T1000 (cell line): ENCODE measurements at regions not wholly inside any gene's neighbourhood (a gene's known extent, or its start where the extent isn't known, plus 50 kb on each side); places are given as distances from the start of the nearest gene placed in this dataset.
"Not testable (repeated sequence)": the region's sequence is repeated elsewhere in the genome, so short reads cannot be mapped to it uniquely, and the experiment has no call there.

ENCODE experiments used
- DNase-seq: peaks from one replicate; lab custom pipeline; 2025; ENCODE audit warnings: mixed read lengths; lab: John Stamatoyannopoulos, UW

- no peak for DNase-seq
Observed at GRCh38 chr10:64846700-64847099, 1325.5 kb downstream of the REEP3 start.

DNA sequence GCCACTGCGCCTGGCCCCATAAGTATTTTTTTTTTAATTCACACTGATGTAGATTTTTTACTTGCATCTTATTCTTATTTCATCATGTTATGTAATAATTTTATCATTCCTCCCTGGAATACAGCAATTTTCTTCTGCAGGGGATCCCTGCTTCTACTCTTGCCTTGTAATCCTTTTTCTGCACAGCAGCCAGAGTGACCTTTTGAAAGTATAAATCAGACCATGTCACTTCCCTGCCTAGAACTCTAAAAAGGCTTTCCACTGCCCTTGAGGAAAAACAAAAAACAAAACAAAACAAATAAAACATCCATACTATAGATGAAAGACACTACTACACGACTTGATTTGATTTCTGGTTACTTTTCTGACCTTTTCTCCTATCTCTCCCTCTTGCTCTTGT is 1334.7 kb downstream of the REEP3 start:
- DNase-seq = no peak

DNA sequence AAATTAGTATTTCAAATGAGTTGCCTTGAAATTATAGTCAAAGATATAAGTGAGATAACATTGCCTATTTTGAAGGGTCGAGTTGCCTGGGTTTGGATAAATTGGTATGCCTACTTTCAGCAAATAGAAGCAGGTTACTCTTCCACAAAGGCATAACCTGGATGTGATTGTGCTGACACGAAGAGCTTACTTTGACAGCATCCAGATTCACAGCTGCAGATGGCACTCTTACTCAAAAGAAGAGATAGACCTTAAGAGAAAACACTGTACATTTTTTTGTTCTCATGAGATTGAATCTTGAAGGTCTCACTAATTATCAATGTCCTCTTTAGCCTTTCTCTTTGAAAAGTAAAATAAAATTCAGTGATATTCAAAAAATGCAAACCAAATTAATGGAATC is 1338.7 kb downstream of the REEP3 start:
- no peak for DNase-seq

DNA sequence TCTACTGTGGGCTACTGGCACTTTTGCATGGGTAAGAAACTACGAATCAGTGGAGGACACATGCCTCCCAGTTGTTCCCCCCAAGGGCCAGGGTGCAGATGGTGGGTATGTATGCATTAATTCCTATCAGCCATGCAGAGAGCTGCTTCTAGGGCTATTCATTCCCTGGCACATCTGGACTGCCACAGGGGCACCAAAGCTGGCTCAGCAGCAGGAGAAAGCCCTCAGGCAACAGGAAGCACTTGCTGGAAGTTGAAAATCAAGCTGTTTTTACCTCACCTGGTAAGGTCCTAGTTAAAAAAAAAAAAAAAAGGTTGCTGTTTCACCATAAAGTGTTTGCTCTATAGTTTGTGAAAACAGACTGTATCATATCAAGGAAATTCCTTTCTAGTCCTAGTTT is 1342.6 kb downstream of the REEP3 start:
- DNase-seq = no peak

- no peak for DNase-seq
Observed at GRCh38 chr10:64867501-64867962, 1346.3 kb downstream of the REEP3 start.

DNA sequence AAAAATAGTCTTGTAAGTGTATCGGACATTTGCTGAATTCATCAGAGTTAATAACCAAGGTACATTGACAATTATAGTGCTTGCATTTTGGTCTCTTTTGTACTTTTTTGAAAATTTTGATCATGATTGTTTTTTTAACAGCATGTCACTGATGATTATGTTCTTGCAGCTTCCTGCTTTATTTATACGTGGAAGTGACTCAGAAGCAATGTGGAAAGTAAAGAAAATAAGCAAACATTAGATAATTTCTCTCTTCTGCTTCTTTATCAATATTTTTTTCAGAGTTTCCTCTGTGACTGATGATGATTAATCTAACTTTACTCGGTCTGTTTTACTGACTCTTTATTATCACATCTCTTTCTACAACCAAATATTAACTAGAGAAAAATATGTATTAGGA is 1351.9 kb downstream of the REEP3 start:
- DNase-seq = no peak

- DNase-seq = peak; percentile 9
Observed at GRCh38 chr10:64873959-64874358, 1352.8 kb downstream of the REEP3 start.

DNA sequence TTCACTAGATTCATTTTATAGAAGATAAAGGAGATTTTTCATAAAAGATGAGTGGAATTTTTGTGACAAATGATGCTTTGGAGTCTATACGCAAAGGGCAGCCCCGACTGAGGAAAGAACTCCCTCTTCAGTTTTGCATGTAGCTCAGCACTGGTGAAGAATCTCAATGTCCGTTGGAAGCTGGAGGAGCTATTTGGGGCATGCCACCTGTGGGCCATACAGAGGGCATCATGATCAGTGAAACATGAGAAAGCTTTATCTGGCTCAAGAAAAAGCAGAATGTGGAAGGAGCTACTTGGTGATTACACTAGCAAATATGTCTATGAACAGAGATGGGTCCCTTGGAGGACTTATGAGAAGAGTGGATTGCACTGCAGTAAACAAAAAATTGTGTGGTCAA is 1359.3 kb downstream of the REEP3 start:
- DNase-seq = no peak

- no peak for DNase-seq
Observed at GRCh38 chr10:64881257-64881656, 1360.1 kb downstream of the REEP3 start.

DNA sequence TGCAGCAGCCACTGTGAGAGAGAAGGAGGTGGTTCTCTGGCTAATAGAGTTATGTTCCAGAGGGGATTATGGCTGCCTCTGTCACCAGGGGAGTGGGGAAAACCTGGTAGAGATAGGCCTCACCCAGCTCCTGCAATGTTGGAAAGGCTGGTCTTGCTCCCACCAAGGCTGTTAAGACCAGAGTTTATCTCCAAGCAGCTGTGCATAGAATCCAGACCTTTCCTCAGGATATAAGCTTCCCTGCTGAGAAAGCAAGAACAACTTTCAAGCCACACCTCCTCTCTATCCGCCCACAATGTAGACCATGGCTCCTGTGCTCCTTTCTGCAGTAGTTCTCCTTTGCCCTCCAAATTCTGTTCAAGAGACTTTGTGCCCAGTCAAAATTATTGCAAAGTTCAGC is 1375.4 kb downstream of the REEP3 start:
- no peak for DNase-seq

- DNase-seq = not testable (repeated sequence)
Observed at GRCh38 chr10:64906311-64906710, 1385.1 kb downstream of the REEP3 start.

- not testable (repeated sequence) for DNase-seq
Observed at GRCh38 chr10:64924306-64924705, 1403.1 kb downstream of the REEP3 start.

DNA sequence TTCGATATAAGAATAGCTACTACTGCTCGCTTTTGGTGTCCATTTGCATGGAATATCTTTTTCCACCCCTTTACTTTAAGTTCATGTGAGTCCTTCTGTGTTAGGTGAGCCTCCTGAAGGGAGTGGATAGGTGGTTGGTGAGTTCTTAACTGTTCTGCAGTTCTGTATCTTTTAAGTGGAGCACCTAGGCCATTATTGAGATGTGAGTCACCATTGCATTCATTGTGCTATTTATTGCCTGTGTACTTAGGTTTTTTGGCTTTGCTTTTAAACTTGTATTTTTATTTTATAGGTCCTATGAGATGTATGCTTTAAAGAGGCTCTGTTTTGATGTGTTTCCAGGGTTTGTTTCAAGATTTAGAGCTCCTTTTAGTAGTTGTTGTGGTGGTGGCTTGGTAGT is 1430.8 kb downstream of the REEP3 start:
- DNase-seq = no peak

DNA sequence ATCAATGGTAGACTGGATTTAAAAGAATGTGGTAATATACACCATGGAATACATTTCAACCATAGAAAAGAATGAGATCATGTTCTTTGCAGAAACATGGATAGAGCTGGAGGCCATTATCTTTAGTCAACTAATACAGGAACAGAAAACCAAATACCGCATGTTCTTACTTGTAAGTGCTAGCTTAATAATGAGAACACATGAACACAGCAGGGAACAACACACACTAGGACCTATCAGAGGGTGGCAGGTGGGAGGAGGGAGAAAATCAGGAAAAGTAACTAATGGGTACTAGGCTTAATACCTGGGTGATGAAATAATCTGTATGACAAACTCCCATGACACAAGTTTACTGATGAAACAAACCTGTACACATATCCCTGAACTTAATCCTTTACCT is 1435.2 kb downstream of the REEP3 start:
- no peak for DNase-seq

GRCh38 chr10:64959116-64959515 is 1437.9 kb downstream of the REEP3 start:
- DNase-seq = no peak

- no peak for DNase-seq
Observed at GRCh38 chr10:64959883-64960282, 1438.7 kb downstream of the REEP3 start.

- no peak for DNase-seq
Observed at GRCh38 chr10:64973391-64973790, 1452.2 kb downstream of the REEP3 start.

- DNase-seq = no peak
Observed at GRCh38 chr10:64976150-64976549, 1454.9 kb downstream of the REEP3 start.

GRCh38 chr10:64977915-64978314 is 1456.7 kb downstream of the REEP3 start:
- DNase-seq = no peak

DNA sequence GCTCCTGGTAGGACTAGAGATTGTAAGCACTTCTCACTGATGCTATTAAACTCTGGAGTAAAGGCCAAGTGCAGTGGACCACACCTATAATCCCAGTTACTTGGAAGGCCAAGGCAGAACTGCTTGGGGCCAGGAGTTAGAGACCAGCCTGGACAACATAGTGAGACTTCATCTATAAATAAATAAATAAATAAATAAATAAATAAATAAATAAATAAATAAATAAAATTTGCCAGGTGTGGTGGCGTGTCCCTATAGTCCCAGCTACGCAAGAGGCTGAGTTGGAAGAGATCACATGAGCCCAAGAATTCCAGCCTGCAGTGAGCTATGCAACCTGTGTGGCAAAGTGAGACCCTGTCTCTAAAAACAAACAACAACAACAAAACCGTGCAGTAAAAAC is 1475.7 kb downstream of the REEP3 start:
- no peak for DNase-seq

DNA sequence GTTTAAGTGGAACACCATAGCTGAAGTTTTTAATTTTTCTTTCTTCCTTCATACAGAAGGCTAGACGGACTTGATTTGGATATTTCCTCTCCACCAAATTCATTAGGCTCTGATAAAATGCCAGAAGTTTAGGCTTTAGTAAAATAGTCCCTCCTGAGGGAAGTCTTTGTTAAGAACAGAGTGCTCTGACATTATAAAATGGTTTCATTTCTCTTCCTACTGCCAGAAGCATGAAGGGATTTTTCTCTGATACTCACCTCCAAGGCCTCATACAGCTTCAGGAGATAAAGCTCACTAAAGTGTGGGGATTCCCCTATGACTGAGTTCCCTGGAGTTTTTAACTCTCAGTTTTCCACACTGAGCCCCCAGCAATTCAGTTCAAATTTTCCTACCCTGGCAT is 1489.6 kb downstream of the REEP3 start:
- no peak for DNase-seq

GRCh38 chr10:65017523-65017922 is 1496.3 kb downstream of the REEP3 start:
- DNase-seq = no peak

DNA sequence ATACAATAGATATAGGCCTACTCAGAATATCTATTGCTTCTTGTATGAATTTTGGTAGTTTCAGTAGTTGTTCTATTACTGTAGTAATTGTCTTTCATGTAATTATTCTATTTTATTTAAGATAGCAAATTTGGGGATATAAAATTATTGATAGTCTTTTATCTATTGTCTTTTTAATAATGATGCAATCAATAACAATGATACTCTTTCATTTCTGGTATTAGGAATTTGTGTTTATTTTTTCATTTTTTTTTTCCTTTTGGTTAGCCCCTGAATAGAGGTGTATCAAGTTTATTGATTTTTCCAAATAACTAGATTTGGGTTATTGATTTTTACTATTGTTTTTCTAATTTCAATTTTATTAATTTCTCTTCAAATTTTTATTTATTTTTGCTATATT is 1503.7 kb downstream of the REEP3 start:
- no peak for DNase-seq

DNA sequence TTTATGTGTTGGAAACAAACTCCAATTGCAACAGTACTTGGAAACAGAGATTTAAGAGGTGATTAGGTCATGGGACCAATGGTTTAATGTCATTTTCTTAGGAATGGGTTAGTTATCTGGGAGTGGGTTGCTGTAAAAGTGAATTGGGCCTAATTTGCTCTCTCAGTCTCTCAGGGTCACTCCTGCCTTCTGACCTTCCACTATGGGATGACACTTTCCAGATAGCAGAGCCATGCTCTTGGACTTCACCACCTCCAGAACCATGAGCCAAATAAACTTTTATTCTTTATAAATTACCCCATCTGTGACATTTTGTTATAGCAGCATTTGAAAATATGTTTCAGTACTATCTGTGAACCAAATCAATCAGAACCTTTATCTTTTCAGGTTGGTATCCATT is 1509.1 kb downstream of the REEP3 start:
- no peak for DNase-seq
